IMR-90 (cell line): ENCODE measurements at regions not wholly inside any gene's neighbourhood (a gene's known extent, or its start where the extent isn't known, plus 50 kb on each side); places are given as distances from the start of the nearest gene placed in this dataset.

Experiments
- CEBPB ChIP-seq: IDR thresholded peaks from 2 replicates; pipeline ENCODE4 v1.6.1; 2012; ENCODE audit warnings: low read depth, low read length, improper control_type of control experiment
- CTCF ChIP-seq: conservative IDR thresholded peaks from 2 replicates; pipeline ENCODE4 v1.5.1; 2012; ENCODE audit warnings: mild to moderate bottlenecking, low read depth, low read length, improper control_type of control experiment
- MAFK ChIP-seq: IDR thresholded peaks from 2 replicates; pipeline ENCODE4 v1.6.1; 2012; ENCODE audit warnings: low read depth, low read length, improper control_type of control experiment
- MXI1 ChIP-seq: IDR thresholded peaks from 2 replicates; pipeline ENCODE4 v1.6.1; 2012; ENCODE audit warnings: low read depth, mild to moderate bottlenecking, low read length, moderate library complexity, borderline replicate concordance
- POLR2A ChIP-seq: IDR thresholded peaks from 2 replicates; pipeline ENCODE4 v1.6.1; 2012; ENCODE audit warnings: mild to moderate bottlenecking, low read depth, low read length
- RAD21 ChIP-seq: IDR thresholded peaks from 2 replicates; pipeline ENCODE4 v1.6.1; 2012; ENCODE audit warnings: low read length, improper control_type of control experiment
- RFX5 ChIP-seq: IDR thresholded peaks from 2 replicates; pipeline ENCODE4 v1.8.0; 2012; ENCODE audit warnings: low read depth, mild to moderate bottlenecking, low read length, moderate library complexity
- SMC3 ChIP-seq: fragments of 150-350 bp; IDR thresholded peaks from 2 replicates; pipeline ENCODE4 v1.6.1; 2016; ENCODE audit warnings: low read depth, mild to moderate bottlenecking, antibody characterized with exemption, low read length, moderate library complexity

GRCh38 chr6:62371453-62372210 is 85.6 kb upstream of the KHDRBS2 start:
- no peak for TF ChIP-seq CTCF
- no peak for TF ChIP-seq POLR2A
- TF ChIP-seq MXI1 = no peak
- TF ChIP-seq RFX5 = no peak
- TF ChIP-seq RAD21 = no peak
- TF ChIP-seq SMC3 = no peak
- no peak for TF ChIP-seq MAFK
- no peak for TF ChIP-seq CEBPB
